EH (cell line): ENCODE measurements at regions not wholly inside any gene's neighbourhood (a gene's known extent, or its start where the extent isn't known, plus 50 kb on each side); places are given as distances from the start of the nearest gene placed in this dataset.
A peak's percentile ranks its signal among the peaks of the same experiment; 100 is the strongest.
"Not testable (repeated sequence)": the region's sequence is repeated elsewhere in the genome, so short reads cannot be mapped to it uniquely, and the experiment has no call there.

Experiments used
- DNase-seq: peaks from one replicate; pipeline ENCODE4 v3.0.0-alpha.2; 2015; ENCODE audit warnings: low read depth

DNA sequence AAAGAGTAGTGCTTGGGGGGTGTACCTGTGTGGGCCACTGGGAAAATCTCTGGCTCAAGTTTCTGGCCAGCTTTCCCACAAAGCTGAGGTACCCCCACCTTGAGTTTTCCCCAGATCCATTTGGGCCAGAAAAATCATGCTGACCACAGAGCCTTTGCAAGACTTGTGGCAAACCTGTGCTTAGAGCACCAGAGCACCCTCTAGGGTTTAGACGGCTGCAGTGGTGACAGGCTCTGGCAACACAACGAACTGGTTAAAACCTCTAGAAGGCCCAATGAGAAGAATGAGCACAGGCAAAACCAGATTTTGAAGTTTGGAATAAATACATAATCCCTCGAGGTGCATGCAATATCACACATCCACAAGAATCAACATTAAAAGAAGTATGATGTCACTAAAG is 290.7 kb upstream of the FOLH1 start:
- no peak for DNase-seq

GRCh38 chr11:49505231-49505630 is 296.8 kb upstream of the FOLH1 start:
- no peak for DNase-seq

- DNase-seq = peak; percentile 39
Observed at GRCh38 chr11:49526240-49526829, 317.9 kb upstream of the FOLH1 start.

- no peak for DNase-seq
Observed at GRCh38 chr11:49533204-49533603, 324.8 kb upstream of the FOLH1 start.

DNA sequence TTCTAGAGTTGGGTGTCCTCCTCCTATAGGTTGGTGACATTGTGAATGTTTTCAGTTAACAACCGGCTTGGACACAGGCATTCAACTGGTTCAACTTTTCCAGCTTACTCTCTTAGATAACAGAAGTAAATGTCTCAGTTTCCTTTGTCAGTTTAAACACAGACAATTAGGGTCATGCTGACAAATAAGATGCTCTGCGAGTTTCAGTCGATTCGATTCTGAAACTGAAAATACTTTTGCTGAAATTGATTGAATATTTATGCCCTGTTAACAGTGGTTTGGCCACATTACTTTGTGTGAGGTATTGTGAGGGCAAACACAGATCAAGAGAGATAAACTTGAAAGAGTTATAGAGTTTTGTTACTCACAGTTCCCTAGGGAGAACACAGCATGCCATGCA is 330.5 kb upstream of the FOLH1 start:
- DNase-seq = not testable (repeated sequence)

DNA sequence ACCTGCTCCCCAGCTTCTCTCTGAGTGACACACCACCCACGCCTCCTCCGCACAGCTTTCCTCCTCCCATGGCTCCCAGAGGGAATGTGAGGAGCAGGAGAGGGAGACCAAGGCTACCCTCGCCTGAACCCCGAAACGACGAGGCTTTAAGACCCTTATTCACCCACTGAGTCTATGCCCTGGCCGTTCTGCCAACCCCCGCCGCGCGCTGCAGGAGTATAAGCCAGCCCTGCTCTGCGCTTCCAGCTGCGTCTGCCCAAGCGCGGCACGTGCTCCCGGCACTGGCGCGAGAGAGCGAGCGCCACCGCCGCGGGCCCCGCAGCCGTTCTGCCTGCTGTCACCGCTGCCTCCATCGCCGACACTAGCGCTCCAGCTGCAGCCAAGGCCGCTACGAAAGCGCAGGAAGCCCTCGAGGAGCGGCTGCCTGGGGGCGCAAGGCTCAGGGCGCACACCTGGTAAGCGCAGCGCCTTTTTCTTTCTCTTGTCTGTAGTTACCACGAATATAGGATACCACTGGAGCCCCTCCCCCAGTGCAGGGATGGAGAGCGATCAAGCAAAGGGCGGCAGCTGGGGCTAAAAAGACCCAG is 350.0 kb upstream of the FOLH1 start:
- not testable (repeated sequence) for DNase-seq

DNA sequence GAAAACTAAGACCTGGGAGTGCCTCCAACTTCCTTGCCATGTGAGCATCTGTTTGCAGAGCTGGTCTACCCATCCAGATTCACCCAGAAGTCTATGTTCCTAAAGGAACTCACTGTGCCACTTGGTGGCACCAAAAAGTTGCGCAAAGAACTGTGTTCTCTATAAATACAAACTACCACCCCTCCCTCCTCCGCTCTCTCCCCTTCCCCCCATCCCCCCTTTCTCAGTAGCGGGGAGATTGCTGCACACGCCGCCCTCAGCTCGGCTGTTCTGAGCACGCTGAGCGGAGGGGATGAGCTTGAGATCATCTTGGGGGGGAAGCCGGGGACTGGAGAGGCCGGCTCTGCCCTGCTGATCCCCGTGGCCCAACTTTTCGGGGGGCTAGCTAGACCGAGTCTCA is 352.2 kb upstream of the FOLH1 start:
- not testable (repeated sequence) for DNase-seq

DNA sequence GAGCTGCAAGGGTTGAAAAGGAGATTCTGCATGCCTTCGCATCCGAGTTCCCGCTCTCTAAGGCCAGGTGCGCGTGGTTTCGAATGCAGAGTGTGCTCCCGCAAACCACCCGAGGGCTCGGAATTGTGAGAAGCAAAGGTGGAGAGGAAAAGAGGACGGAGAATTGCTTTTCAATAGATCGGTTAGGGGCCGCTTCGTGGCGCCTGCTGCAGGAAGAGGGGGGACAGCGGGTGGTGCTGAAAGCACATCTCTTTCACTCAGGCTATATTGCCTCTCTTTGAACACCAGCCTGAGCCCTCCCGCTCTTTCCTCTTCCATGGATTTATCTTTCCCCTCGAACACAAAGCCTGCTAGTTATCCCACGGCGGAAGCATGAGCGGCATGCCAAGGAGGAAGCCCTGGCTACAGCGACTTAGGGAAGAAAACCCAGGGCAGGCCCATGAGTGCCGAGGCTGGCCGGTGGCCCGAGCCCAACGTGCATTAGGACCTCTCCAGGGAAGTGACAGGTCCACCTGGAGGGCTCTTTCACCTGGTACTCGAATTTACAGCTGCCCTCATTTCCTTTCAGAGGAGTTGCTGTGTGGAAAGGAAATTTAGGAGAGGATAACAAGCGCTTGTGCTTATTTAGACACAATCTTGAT is 353.0 kb upstream of the FOLH1 start:
- DNase-seq = not testable (repeated sequence)

GRCh38 chr11:49562262-49562661 is 353.9 kb upstream of the FOLH1 start:
- DNase-seq = not testable (repeated sequence)

DNA sequence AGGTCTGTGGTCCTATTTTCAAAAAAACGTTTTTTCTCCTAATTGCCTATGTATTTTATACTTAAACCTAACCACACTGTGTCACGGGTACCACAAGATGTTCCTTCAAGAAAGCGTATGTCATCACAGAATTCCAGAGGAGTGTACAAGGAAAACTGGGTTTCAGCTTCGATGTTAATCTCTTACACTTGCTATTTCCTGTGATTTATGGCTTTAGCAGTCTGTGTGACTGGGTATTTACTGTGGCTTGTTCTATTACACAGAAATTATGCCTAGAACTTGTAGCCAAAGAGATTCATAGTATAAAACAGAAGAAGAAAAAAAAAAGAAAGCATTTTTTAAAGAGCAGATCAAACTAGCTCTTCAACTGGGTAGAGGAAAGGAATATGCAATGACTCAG is 371.1 kb upstream of the FOLH1 start:
- not testable (repeated sequence) for DNase-seq

DNA sequence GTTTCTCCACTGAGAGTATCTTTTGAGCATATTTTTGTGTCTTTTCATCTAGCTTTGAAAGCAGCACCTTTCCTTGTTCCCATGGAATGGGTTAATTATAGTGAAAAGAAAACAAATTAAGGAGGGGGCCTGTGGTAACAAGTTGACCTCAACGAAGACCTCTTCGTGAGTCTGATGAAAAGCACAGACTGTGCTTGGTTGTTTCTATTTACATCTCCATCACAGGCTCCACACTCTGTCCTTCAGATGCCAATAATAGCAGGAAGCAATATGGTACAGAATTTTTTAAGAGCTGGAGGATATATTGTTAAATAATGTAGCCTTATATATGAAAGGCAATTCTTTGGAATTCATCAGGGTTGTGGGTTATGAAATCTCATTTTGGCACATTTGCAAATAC is 366.7 kb upstream of the OR4C13 start:
- DNase-seq = not testable (repeated sequence)

- not testable (repeated sequence) for DNase-seq
Observed at GRCh38 chr11:49608892-49609291, 343.3 kb upstream of the OR4C13 start.

- DNase-seq = not testable (repeated sequence)
Observed at GRCh38 chr11:49623872-49624271, 328.3 kb upstream of the OR4C13 start.

DNA sequence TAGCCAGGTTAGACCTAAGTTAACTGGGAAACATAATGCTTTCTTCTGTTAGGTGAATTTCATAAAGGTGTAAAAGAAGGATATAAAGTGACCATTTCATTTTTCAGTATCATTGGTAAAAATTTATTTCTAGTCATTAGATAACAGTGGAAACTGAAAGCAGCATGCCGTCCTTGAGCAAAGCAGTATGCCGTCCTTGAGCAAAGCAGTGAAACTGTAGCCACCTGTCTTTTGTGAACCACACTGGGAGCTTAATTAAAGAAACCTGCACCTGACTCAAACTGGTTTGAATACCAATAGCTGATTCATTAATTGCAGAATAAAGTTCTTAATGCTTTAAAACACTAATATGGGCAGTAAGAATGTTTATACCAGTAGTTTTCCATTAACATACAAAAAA is 281.5 kb upstream of the OR4C13 start:
- DNase-seq = not testable (repeated sequence)

DNA sequence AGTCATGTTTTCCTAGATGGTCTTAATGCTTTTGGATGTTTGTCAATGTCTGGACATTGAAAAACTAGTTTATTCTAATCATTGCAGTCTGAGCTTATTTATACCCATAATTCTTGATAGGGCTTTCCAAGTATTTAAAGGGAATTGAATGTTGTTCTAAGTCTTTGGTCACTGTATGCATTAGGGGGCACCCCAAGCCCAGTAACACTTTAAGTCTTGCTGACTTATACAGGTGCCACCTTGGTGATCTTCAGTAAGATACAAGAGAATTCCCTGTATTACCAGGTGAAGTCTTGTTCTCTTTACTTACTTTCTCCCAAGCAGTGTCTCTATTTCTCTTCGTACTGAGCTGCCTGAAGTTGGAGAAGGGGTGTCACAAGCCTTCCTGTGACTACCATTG is 250.1 kb upstream of the OR4C13 start:
- DNase-seq = not testable (repeated sequence)

DNA sequence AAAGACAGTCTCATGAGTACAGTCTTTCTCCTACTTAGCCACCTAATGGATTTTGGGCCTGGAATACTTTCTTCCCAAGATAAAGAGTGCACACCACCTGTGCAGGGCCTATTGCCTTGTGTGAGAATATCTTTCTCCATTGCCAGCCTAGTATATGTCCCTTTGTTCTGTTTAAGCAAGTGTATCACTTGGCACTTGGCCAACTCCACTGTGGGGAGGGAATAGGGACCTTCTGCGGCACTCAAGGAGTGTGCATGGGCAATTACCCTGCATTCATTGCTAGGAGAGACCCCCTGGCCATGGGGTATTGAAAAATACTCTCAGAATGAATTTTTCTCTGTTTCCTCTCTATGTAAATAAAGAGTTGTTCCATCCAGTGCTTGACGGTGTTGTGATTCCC is 201.7 kb upstream of the OR4C13 start:
- not testable (repeated sequence) for DNase-seq

DNA sequence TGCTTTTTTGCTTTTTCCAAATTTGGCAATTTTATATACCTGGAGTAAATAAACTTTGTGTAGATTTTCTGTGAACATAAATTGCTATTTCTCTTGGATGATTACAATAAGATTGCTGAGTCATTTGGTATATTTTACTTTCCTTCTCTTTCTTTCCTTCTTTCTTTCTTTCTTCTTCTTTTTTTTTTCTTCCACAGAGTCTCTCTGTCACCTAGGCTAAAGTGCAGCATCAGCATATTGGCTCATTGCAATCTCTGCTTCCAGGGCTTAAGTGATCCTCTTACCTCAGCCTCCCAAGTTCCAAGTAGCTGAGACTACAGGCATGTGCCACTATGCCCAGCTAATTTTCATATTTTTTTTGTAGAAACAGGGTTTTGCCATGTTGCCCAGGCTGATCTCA is 201.2 kb upstream of the OR4C13 start:
- not testable (repeated sequence) for DNase-seq

DNA sequence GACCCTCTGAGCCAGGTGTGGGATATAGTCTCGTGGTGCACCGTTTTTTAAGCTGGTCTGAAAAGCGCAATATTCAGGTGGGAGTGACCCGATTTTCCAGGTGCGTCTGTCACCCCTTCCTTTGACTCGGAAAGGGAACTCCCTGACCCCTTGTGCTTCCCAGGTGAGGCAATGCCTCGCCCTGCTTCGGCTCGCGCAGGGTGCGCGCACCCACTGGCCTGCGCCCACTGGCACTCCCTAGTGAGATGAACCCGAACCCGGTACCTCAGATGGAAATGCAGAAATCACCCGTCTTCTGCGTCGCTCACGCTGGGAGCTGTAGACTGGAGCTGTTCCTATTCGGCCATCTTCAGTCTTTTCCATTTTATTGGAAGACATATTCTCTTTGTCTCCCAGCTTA is 171.4 kb upstream of the OR4C13 start:
- not testable (repeated sequence) for DNase-seq

DNA sequence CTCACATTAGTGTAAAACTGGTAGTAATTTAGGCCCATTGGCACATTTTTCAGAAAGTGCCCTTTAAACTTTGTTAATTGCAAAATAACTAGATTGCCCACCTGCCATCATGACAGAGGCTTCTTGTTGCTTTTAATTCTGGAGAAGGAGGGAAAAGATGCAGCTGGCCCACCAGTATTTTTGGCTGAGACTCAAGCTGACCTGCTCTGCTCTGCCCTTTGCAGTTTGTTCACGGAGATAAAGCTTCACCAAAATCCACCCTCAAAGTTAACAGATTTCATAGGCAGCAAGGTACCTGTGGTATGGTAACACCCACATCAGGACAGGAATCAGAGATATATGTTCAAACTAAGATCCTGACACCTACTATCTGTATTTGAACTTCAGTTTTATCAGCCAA is 170.2 kb upstream of the OR4C13 start:
- DNase-seq = not testable (repeated sequence)

DNA sequence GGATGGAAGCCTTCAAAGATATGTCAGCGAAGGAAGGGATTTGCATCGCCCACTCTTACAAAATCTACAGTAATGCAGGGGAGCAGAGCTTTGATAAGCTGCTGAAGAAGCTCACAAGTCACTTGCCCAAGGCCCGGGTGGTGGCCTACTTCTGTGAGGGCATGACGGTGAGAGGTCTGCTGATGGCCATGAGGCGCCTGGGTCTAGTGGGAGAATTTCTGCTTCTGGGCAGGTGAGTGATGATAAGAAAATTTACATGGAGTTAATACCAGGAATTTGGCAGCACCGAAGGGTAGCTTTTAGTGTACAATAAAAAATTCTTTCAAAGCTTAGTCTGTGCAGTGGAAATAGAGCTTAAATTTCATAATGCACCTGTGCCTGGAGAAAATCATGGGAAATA is 168.3 kb upstream of the OR4C13 start:
- not testable (repeated sequence) for DNase-seq

- DNase-seq = not testable (repeated sequence)
Observed at GRCh38 chr11:49789787-49790186, 162.4 kb upstream of the OR4C13 start.

DNA sequence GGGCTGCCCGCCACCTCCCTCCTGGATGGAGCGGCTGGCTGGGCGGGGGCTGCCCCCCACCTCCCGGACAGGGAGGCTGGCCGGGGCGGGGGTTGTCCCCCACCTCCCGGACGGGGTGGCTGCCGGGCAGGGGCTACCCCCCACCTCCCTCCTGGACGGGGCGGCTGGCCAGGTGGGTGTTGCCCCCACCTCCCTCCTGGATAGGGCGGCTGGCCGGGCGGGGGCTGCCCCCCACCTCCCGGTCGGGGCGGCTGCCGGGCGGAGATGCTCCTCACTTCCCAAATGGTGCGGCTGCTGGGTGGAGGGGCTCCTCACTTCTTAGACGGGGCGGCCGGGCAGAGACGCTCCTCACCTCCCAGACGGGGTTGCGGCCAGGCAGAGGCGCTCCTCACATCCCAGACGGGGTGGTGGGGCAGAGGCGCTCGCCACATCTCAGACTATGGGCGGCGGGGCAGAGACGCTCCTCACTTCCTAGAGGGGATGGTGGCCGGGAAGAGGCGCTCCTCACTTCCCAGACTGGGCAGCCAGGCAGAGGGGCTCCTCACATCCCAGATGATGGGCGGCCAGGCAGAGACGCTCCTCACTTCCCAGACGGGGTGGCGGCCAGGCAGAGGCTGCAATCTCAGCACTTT is 153.9 kb upstream of the OR4C13 start:
- DNase-seq = not testable (repeated sequence)
